GM23338 (cell line): ENCODE measurements at regions not wholly inside any gene's neighbourhood (a gene's known extent, or its start where the extent isn't known, plus 50 kb on each side); places are given as distances from the start of the nearest gene placed in this dataset.

Experiments used
- CTCF ChIP-seq, 2 experiments: fragments of 200-600 bp in 1 of 2; sonication (generic) in 1 of 2; conservative IDR thresholded peaks; 2 replicates each; pipeline versions ENCODE4 v1.5.1 to v1.6.1; 2016 to 2017; ENCODE audit warnings: antibody characterized with exemption in 2 of 2, low read depth in 2 of 2, mild to moderate bottlenecking in 2 of 2, moderate library complexity in 1 of 2
- EZH2 ChIP-seq: fragments of 200-600 bp; sonication (generic); IDR thresholded peaks from one replicate; pipeline ENCODE4 v1.8.0; 2017; ENCODE audit warnings: antibody characterized with exemption, mild to moderate bottlenecking, low read depth; ENCODE audit not compliant: unreplicated experiment
- REST ChIP-seq: IDR thresholded peaks from one replicate; pipeline ENCODE4 v1.6.1; 2018; ENCODE audit warnings: antibody characterized with exemption; ENCODE audit not compliant: unreplicated experiment

DNA sequence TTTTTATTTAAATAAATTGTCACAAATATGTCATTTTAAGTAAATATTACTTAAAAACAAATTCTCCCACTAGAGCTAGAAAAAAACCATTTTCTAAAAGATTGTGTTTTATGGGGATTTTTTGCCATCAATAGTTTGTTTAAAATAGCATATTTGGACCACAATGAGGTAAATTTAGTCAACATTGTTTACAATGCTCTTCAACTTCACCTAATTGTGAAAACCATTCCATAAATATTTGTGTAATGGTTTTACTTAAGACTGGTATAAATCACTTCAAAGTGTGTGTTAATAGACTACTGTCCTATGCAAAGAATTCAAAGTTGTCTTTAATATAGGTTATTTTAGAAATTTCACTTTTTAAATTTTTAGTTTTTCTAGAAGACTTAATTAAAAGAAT lies 1004.2 kb downstream of the PCDH18 start:
- no peak for TF ChIP-seq CTCF (conservative IDR thresholded peaks at IDR 0.05; ENCODE audit: low read depth in 2 of 2)
- TF ChIP-seq REST = no peak
- no peak for TF ChIP-seq EZH2
